ENCODE measurements at regions not wholly inside any gene's neighbourhood (a gene's known extent, or its start where the extent isn't known, plus 50 kb on each side); places are given as distances from the start of the nearest gene placed in this dataset.
"Not testable (repeated sequence)": the region's sequence is repeated elsewhere in the genome, so short reads cannot be mapped to it uniquely, and the experiment has no call there.

- Histone ChIP-seq H3K4me3 (no peak overlapping the region), H3K27ac (no peak overlapping the region), H3K9me3 (no peaks in the 10 kb centered on the region), H3K4me1 (no peaks in the 10 kb centered on the region), H3K27me3 (no peaks in the 10 kb centered on the region), H3K36me3 (no peaks in the 10 kb centered on the region)
- no peak for DNase-seq
- TF ChIP-seq CTCF (IDR thresholded peaks at IDR 0.05) = no peak
- no peak for TF ChIP-seq POLR2A (IDR thresholded peaks at IDR 0.05)
These were observed 1018.4 kb downstream of the TAF11L14 start for GRCh38 chr5:18652404-18653215.

DNA sequence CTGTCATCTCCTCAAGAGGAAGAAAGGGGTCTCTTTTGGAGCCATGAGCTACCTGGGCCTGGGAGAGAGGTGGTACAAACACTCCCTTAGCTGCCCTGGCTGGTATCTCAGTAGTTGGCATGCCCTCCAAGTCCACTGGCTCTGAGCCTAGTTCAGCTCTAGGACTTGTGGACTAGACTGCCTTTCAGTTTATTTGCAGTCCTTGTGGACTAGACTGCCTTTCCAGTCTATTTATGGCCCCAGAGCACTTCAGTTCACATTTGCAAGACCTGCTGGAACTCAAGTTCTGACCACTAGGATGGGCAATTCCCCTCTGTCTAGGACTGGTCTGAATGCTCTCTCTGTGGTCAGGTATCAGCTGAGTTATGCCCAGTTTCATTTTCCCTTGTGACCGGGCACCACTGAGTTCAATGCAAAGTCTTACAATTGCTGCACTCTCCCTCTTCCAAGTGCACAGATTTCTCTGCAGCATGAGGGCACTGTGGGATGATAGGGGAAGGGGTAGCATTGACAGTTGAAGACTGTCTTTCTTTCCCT is 1019.0 kb downstream of the TAF11L14 start:
- TF ChIP-seq POLR2A (IDR thresholded peaks at IDR 0.05) = no peak
- TF ChIP-seq CTCF (IDR thresholded peaks at IDR 0.05) = no peak
- Histone ChIP-seq H3K36me3 (no peaks in the 10 kb centered on the region), H3K4me3 (no peak overlapping the region), H3K27me3 (no peaks in the 10 kb centered on the region), H3K4me1 (no peaks in the 10 kb centered on the region), H3K9me3 (no peaks in the 10 kb centered on the region), H3K27ac (no peak overlapping the region)
- no peak for DNase-seq

GRCh38 chr5:18660511-18660910 is 1026.3 kb downstream of the TAF11L14 start:
- TF ChIP-seq CTCF (IDR thresholded peaks at IDR 0.05) (no peak), POLR2A (IDR thresholded peaks at IDR 0.05) (no peak)
- H3K27ac ChIP-seq = no peak overlapping the region

GRCh38 chr5:18662231-18662630 is 1028.0 kb downstream of the TAF11L14 start:
- Histone ChIP-seq H3K4me3 (no peak overlapping the region), H3K9me3 (no peaks in the 10 kb centered on the region), H3K27me3 (no peaks in the 10 kb centered on the region), H3K27ac (no peak overlapping the region), H3K4me1 (no peaks in the 10 kb centered on the region), H3K36me3 (no peaks in the 10 kb centered on the region)
- no peak for TF ChIP-seq POLR2A (IDR thresholded peaks at IDR 0.05)
- no peak for TF ChIP-seq CTCF (IDR thresholded peaks at IDR 0.05)
- DNase-seq = no peak

More at GRCh38 chr5:18660511-18660910, 1026.3 kb downstream of the TAF11L14 start:
- no peaks in the 10 kb centered on the region for H3K9me3 ChIP-seq
- no peaks in the 10 kb centered on the region for H3K4me1 ChIP-seq
- no peaks in the 10 kb centered on the region for H3K27me3 ChIP-seq
- H3K36me3 ChIP-seq = no peaks in the 10 kb centered on the region
- H3K4me3 ChIP-seq = no peak overlapping the region
- DNase-seq = no peak

- not testable (repeated sequence) for DNase-seq, H3K27me3 ChIP-seq, H3K27ac ChIP-seq
These were observed 1040.0 kb downstream of the TAF11L14 start for GRCh38 chr5:18674212-18674611.

DNA sequence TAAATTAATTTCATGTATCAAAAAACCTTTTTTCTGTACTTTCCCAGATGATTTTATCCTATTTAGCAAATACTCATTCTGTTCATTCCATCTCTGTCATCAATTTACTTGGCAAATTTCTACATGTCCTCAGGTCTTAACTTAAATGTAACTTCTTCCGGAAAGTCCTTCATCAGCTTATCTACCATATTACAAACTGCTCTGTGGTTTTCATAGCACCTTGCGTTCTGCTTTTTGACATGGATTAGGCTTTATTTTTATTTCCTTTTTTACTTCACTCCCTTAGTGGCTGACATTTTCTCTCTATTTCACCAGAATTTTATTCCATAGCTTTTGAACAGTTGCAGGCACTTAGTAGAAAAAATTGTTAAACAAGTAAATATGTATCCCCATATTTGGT is 1040.8 kb downstream of the TAF11L14 start:
- H3K27me3 ChIP-seq = no peaks in the 10 kb centered on the region
- no peak overlapping the region for H3K27ac ChIP-seq
- TF ChIP-seq POLR2A (IDR thresholded peaks at IDR 0.05) = no peak
- TF ChIP-seq CTCF (IDR thresholded peaks at IDR 0.05) = no peak
- no peak overlapping the region for H3K4me3 ChIP-seq
- no peak for DNase-seq
- H3K9me3 ChIP-seq = no peaks in the 10 kb centered on the region
- H3K4me1 ChIP-seq = no peaks in the 10 kb centered on the region
- H3K36me3 ChIP-seq = no peaks in the 10 kb centered on the region

More at GRCh38 chr5:18674212-18674611, 1040.0 kb downstream of the TAF11L14 start:
- H3K4me3 ChIP-seq, H3K4me1 ChIP-seq, H3K9me3 ChIP-seq, H3K36me3 ChIP-seq: not testable (repeated sequence)

Measured in Peyer's patch (tissue), 4 donors.